ENCODE measurements at regions not wholly inside any gene's neighbourhood (a gene's known extent, or its start where the extent isn't known, plus 50 kb on each side); places are given as distances from the start of the nearest gene placed in this dataset.

DNA sequence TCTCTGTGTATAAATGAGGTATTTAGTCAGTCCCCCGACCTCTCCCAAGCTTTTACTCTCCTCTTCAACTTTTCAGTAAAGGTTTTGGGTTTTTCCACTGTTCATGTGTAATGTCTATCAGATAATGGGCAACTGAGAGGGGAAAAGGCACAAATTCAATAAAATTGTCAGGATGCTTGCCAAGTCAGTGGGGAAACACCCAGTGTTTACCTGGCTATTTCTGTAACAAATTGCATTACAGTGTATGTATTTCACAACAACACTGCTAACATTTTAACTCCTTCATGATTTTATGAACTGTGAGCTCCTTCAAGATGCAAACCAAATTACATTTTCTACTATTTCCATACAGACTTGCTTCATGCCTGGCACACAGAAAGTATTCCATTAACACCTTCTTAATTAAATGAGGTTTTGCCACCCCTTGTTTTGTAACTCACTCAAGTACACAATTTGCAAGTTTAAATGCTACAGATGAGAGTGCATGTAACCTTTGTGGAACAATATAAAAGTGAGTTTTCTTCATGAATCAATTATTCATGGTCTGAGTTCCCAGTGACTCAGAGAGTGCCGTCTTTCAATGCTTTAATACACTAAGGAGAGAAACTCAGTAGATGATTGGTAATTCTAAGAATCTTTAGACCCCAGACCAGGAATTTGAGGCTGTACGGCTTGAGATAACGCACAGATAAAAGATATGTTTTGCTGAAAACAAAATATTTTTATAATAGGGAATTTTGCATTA is 149.8 kb upstream of the TLL1 start:
- DNase-seq: no peak

DNA sequence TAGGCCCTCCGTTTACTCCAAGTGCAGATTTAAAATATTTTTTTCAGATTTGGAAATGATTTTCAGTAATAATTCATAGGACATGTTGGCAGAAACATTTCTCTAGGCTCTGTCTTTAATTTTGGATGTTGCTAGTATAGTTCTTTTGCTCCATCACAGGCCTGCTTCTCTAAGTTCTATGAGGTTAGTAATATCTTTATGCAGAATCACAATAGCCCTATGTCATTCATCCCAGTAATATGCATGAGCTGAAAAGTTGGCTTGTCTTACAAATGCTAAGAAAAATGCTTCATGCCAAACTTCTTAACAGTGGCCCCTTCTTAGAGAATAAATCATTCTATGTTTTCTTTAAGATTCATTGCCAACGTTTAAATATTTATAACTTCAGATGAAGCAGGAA is 148.3 kb upstream of the TLL1 start:
- DNase-seq: no peak

DNA sequence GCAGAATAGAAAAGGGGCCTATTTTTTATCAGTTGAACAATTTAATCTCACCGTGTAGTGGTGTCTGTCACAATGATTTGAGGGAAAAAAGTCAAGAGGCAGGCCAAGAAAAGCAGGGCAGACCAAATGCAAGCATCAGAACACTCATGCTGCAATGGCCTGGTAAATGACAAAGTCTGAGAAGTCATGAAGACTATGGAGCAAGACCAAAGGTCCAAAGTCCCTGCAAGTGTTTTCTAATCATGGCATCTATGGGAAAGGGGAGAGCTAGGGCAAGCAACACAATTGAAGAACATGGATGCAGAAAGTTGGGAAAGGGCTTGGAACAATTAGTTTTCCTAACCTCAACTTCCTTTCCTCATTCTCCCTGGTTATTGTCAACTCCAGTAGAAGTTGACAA is 147.7 kb upstream of the TLL1 start:
- DNase-seq: no peak

DNA sequence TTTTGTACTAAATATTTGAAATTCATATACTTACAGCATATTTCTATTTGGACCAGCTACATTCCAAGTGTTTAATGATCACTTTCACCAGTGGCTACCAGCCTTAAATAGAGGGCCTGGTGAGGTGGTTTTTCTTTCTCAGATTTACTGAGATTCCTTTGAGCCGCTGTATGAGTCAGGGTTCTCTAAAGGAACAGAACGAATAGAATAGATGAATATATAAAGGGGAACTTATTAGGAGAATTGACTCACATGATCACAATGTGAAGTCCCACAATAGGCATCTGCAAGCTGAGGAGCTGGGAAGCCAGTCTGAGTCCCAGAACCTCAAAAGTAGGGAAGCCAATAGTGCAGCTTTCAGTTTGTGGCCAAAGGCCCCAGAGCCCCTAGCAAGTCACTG is 146.2 kb upstream of the TLL1 start:
- DNase-seq: no peak

DNA sequence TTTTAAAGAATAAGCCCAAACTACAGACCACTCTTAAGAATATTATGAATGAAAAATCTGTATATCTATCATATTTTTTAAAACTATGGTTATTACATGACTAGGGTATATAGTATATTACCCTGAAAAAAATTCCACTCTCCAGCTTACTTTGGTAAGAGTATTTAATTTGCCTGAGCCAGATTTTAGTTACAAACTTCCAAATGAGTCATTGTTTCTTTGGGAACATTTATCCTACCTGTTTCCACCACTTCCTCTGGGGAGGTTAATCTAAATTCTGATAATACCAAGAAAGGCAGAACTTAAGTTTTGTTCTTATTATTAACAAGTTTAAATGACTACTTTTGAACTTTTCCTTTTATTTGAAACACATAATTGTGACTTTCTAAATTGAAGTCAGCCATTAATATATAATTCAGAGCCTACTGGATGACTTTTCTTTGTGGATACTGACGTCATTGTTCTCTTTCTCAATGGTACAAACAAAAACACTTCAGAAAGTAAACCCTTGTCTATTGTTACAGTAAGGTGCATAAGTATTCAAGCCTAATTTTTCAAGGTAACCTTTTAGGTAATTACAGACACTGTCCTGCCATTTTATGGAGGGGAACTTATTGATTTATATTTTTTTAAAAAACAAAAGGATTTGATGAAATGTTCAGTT is 135.6 kb upstream of the TLL1 start:
- DNase-seq: no peak

DNA sequence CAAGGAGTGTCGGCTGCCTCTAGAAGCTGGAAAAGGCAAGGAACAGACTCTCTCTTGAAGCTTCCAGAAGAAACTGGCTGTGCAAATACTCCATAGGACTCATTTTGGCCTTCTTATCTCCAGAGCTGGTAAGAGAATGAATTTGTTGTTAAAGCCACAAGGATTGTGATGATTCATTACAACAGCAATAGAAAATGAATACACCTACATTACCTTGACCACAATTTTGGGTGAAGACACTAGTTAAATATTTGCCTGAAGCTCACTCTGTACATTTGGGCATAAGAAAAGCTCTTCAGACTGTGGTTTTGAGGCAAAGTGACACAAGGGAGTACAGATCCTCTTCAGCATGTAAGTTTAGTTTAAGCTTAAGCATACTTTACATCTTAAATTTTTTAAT is 134.5 kb upstream of the TLL1 start:
- no peak for DNase-seq

DNA sequence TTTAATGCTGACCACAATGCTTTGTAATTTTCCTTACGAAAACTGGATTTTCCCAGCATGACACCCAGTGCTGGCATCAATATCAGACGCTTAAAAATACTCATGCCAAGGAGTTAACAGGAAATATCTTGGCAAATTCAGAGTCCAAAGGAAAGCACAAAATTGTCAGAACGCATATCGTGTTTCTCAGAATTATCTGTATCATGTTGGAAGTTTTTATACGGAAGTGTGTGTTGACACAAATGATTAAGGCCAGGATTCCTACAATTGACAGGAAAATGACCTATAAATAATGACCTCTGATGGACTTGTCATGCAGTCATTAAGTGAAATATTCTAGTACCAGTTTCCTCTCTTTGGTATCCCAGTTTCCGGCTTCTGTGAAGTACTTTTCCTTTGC is 132.1 kb upstream of the TLL1 start:
- DNase-seq: no peak

DNA sequence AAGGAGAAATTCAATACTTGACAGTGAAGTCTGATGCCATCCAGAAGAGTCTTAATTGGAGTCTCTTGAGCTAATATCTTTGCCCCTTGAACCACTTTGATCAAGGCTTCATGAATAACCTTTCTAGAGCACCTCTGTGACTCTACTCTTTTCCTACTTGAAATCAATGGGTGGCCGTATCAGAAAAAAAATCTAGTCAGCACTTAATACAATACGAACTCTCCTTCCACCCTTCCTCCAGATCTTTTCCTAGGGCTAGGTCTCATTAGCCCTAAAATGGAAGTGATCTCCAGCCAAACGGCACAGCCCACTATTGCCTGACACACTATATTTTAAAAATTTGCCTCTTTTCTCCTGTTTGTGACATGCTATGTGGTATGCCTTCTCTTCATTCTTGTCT is 129.6 kb upstream of the TLL1 start:
- no peak for DNase-seq

DNA sequence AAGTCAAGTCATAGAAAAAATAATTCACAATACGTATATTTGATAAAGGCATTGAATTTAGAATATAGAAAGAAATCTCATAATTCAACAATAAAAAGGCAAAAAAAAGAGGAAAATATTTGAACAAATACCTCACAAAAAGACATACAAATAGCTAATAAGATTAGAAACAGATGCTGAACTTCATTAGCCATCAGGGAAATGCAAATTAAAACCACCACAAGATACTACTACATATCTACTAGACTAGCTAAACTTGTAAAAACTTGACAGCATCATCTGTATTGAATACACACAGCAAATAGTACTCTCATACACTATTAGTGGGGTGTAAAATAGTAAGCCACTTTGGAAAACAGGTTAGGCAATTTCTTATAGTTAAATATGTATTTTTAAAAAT is 128.7 kb upstream of the TLL1 start:
- no peak for DNase-seq

DNA sequence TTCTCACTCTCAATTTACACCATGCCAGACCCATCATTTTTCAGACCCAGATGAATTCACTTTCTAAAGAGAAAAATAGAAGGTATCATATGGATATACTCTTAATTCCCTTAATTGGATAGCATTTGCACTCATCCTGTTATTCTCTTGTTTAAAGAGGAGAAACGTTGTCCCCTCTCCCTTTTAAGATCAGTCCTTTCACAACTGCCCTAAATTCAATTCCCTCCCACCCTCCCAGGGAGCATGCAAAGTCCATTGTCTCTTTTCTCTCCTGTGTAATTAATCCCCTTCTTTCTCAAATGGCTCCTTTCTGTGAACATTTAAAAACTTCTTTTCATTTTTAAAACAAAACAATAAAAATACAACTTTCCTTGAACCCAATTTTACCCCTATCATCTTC is 124.7 kb upstream of the TLL1 start:
- no peak for DNase-seq

DNA sequence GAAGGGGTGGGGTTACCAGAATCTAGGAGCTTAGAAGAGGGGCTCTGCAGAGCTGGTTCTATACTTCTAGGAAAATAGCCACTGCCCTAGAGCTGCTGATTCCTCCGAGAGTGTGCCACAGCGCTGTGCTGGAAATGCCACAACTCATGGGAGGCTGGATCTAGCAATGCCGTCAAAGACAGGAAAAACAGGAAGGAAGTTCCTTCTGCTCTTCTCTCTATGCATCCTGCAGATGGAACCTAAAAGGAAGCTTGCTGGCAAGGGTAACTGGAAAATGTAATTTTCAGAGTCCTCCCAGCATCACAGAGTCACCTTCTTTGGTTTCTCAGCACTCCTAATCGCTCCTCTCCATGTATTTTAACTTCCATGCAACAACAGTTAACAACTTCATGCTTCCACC is 121.2 kb upstream of the TLL1 start:
- DNase-seq: no peak

DNA sequence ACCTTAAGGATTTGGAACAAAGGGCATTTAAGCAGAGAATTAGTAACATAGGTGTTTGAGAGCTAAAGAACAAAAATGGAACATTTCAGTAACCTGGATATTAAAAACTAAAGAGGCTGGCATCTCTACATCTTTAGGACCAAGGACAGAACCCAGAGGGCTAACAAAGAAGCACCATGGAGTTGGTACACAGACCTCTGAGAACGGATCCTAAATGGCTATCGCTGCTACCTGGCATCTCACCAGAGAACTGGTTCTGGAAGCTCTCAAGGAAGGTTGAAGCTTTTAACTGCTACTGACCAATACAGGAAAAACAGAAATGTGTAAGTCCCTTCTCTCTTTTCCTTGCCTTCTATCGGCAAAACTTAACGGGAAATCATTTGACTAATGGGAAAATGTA is 118.4 kb upstream of the TLL1 start:
- DNase-seq: no peak

DNA sequence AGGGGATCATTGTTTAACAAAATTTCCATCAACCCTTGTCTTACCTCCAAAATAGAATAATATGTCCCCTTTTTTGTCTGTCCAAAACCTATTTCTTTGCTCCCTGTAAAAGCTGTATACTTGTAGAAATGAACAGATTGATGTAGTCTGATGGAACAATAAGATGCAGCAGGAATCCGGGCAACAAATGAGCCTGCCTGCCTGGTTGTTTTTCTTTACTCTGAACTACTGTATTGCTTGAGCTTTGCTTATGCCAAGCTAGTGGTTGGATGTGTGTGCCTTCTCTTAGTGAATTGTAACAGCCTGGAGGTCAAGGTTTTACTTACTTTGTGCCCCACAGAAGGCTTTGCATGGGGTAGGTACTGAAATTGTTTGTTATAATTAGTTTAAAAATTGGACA is 116.2 kb upstream of the TLL1 start:
- DNase-seq: no peak

DNA sequence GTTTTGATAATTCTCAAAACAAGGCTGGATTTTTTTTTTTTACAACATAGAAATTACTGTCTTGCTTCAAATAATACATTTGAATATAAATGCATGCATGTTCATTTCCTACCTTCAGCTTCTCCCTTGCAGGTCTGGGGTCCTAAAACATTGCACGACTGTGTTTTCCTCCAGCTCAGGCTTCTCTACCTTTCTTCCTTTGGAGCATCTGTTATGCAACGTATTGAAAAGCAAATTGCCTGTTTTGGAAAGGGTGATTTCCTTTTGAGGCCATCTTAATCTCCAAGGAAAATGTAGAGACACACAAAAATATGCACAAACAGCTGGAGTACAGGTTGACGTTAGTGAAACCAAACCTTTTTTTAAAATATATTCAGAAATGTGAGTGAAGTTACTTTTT is 115.6 kb upstream of the TLL1 start:
- DNase-seq: no peak

DNA sequence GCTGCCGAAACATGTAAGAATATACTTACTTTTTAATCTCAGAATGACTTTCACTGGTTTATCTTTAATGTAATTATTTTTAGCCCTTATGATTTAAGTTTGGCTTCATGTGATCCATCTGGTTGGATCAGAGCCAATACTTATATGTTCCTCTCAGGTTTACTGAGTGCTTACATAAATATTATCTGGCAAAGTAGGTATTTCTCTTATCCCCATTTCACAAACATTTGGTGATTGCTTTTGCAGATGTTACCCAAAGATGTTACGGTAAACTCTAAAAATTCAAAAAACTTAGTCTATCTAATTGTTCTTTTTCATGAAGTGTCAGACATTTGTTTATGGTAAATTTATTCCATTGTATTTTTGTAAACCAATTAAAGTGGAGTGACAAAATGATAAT is 115.0 kb upstream of the TLL1 start:
- no peak for DNase-seq

DNA sequence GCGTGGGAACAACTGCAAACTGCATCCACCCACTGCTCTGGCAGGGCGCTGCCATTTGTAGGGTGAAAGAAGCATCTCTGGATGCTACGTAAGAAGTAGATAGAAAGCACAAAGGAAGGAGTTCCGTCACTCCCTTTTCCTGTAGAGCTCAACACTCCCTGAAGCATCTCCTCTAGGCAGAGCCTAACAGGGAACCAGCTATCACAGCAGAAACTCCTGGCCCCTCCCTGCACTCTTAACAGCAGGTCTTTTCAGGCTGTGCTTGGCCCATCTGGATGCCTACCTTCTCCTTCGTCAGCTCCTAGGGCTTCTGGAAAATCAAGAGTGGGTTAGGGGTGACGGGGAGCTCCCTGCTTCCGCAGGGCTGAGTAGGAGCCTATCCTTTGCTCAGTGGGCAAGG is 112.9 kb upstream of the TLL1 start:
- DNase-seq: no peak

DNA sequence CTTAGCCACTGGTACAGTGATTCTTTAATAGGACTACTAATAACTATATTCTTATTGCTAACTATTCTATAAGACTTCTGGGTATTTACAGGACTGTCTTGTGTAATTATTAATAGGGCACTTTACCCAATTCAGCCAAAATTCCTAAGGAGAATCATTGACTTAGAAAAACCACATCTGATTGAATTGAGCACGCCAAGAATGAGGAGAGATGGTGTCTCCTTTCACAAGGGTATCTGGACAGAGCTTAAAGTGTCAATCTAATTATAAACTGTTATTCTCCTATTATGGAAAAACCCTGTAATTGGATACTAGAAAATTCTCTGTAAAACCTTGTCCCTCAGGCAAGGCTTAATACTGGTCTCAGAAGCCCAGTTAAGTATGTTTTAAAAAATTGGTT is 111.1 kb upstream of the TLL1 start:
- DNase-seq: no peak

DNA sequence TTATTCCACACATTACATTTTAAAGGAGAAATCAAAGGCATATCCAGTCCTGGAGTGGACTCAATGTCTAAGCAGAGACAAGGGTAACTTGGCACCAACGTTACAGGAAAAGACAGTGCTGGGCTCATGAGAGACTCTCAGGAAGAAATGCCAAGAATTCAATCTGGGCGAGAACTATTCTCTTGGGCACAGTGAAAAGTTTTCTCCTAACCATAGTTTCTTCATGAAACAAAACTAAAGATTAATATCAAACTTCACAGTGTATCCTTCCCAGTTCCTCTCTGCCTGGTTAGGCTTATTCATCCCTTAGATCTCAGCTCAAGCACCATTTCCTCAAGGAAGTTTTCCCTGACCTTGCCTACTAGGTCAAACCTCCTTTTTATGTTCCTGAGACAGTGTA is 109.4 kb upstream of the TLL1 start:
- no peak for DNase-seq

DNA sequence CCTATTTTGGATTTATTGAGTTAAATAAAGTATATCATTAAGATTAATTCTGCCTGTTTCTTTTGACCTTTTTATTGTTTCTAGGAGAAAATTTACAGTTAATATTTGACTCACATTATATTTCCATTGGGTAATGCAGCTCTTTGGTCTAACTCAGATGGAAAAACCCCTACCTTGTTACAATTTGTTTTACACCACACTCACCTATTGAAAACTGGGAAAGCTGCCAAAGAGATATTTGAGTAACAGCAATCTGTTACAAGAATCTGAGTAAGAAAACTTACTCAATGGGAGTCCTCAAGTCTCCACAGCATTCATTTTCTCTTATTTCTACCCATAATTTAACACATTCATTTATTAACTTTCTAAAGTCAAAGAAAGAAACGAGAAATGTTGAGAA is 108.0 kb upstream of the TLL1 start:
- DNase-seq: no peak

DNA sequence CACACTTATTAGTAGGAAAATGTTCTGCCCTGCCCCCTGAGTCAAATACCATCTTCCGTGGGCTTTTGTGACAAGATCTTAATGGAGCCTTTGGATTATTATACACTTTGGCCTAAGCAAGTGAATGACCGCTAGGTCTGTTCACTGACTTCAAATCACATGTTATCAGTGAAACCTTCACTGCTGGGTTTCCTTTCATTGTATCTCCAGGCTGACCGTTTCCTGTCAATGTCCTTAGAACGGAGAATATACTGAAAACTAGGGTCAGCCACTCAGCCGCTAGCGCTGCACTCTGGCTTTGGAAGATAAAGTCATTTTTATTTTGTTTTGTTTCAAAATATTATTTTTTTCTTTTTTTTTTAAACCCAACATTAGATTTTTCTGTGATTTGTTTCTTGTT is 107.0 kb upstream of the TLL1 start:
- DNase-seq: no peak

DNA sequence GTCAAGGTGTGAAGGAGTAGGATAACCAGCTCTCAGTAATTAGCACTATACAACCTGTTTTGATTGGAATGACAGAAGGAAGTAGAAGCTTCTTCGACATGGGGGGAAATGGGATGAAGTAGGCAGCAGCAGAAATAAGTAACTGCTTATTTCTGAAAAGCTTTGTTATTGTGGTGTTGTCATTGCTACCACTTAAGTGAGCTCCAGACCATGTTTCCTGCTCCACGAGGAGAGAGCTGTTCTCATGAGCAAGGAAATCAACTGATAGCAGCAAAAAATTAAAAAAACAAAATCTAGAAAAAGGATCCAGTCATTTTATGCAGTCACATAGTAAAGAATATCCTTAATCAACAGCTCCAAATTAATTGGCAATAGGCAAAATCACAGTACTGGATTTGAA is 106.1 kb upstream of the TLL1 start:
- DNase-seq: no peak

DNA sequence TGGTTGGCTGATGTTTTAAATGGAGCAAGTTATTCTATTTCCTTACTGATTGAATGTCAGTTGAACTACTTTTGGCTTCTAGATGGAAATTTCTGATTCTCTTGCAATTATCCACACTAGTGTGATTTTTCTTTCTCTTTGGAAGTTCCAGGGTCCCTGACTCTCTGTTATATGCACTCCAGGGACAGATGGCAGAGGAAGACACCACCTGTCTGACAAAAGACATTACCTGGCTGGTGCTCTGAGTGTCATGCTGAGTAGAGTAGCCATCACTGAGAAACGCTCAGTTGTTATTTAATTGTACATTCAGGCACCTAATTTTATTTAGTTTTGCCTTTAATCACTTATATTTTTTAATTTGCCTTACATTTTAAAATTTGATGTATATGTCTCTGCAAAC is 105.4 kb upstream of the TLL1 start:
- DNase-seq: no peak

DNA sequence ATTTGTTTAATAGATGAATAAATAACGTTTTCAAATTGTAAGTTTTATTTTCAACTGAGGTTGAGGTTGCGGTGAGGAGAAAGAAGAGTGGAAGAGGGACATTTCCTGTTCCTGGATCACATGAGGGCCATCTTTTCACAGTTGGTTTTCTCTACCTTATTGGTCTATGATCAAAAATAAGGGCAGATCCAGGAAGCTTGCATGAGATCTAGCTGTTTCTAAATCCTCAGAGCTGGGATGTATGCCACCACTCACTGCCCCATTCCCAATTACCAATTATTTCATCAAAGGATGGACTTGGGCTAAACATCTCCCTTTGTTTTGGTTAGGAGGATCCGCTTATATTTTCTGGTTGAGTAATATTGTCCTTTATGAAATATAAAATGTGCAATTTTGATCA is 104.8 kb upstream of the TLL1 start:
- no peak for DNase-seq

DNA sequence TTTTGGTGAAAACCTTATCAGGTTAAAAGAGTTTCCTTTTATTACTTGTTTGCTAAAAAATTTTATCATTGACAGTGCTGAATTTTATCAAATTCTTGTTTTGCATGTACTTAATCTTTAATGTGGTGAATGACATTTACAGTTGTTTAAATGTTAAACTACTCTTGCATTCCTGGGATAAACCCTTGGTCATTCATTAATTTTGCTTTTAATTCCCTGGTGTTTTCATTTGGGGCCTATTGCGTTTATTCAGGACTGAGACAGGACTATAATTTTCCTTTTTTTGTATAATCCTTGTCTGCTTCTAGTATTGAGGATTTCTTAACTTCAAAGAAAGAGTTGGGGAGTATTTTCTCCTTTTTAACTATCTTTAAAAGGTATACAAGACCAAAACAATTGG is 98.7 kb upstream of the TLL1 start:
- DNase-seq: no peak

DNA sequence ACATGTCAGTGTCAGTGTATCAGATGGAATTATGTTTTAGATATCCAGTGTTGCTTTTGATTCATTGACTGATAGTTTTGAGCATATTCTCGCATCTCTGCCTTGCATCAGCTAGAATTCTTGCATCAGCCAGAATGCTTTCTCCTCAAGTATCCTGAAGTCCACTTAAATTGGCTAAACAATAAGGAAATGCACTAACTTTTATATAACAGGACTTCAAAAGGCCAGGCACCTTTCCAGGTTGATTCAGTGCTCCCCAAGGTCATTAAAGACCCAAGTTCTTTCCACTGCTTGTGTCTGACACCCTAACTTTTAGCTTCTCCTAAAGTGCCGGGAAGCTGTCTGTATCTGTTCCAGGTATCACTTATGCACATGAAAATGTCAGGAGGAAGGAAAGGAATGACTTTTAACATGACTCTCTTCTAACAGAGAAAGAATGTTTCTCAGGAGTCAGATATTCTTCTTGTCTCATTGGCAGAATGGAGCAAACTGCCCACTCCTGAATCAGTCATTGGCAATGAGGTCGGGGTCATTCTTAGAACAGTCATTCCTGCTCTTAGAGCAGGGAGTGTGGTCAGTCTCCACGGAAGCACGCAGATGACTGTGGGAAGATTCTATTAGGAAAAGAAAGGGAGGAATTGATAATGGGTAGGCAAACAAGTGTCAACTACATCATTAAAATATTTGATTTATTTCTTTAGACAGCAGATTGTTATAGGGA is 92.9 kb upstream of the TLL1 start:
- DNase-seq: no peak

Measured in CD4-positive, alpha-beta T cell treated with Interleukin-12 subunit alpha and Interleukin-12 subunit beta, for 1 hour (primary cell).